ENCODE measurements at regions not wholly inside any gene's neighbourhood (a gene's known extent, or its start where the extent isn't known, plus 50 kb on each side); places are given as distances from the start of the nearest gene placed in this dataset.

DNA sequence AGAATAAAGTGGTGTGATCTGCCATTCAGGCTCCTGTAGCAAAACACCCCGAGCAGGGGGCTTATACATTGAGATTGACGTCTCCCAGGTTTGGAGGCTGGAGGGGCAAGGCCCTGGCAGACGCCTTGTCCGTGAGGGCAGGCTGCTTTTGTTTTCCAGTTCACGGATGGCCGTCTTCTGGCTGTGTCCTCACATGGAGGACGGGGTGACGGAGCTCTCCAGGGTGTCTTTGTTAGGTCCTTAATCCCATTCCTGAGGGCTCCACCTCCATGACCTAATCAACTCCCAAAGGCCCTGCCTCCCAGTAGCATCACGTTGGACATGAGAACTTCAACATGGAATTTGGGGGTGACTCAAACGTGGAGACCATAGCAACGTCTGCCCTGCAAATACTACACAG is 147.7 kb downstream of the KIF26A start:
- TF ChIP-seq ZNF501 (tag by site-specific recombination; IDR thresholded peaks at IDR 0.05) (no peak), REPIN1 (tag by site-specific recombination; IDR thresholded peaks at IDR 0.05; ENCODE audit: low read depth) (no peak), ZNF629 (tag by site-specific recombination; IDR thresholded peaks at IDR 0.05) (no peak), ZBTB8A (tag by site-specific recombination; IDR thresholded peaks at IDR 0.05) (no peak), ZNF10 (tag by site-specific recombination; IDR thresholded peaks at IDR 0.05) (no peak), KLF1 (tag by site-specific recombination; IDR thresholded peaks at IDR 0.05) (no peak), ZNF37A (tag by site-specific recombination; IDR thresholded peaks at IDR 0.05) (no peak), MYNN (tag by site-specific recombination; IDR thresholded peaks at IDR 0.05; ENCODE audit: borderline replicate concordance) (no peak), TCF7L2 (IDR thresholded peaks at IDR 0.05; ENCODE audit: borderline replicate concordance, low read depth, low read length) (no peak), ZNF660 (tag by site-specific recombination; IDR thresholded peaks at IDR 0.05) (no peak), ZNF221 (tag by site-specific recombination; IDR thresholded peaks at IDR 0.05; ENCODE audit: borderline replicate concordance) (no peak), ZNF394 (tag by site-specific recombination; IDR thresholded peaks at IDR 0.05; ENCODE audit: borderline replicate concordance) (no peak), ZNF157 (tag by site-specific recombination; IDR thresholded peaks at IDR 0.05) (no peak)
- TF ChIP-seq, protein P1, sequence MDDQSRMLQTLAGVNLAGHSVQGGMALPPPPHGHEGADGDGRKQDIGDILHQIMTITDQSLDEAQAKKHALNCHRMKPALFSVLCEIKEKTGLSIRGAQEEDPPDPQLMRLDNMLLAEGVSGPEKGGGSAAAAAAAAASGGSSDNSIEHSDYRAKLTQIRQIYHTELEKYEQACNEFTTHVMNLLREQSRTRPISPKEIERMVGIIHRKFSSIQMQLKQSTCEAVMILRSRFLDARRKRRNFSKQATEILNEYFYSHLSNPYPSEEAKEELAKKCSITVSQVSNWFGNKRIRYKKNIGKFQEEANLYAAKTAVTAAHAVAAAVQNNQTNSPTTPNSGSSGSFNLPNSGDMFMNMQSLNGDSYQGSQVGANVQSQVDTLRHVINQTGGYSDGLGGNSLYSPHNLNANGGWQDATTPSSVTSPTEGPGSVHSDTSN (CRISPR knock-in tag; IDR thresholded peaks at IDR 0.05) = no peak
- TF ChIP-seq, protein P2, sequence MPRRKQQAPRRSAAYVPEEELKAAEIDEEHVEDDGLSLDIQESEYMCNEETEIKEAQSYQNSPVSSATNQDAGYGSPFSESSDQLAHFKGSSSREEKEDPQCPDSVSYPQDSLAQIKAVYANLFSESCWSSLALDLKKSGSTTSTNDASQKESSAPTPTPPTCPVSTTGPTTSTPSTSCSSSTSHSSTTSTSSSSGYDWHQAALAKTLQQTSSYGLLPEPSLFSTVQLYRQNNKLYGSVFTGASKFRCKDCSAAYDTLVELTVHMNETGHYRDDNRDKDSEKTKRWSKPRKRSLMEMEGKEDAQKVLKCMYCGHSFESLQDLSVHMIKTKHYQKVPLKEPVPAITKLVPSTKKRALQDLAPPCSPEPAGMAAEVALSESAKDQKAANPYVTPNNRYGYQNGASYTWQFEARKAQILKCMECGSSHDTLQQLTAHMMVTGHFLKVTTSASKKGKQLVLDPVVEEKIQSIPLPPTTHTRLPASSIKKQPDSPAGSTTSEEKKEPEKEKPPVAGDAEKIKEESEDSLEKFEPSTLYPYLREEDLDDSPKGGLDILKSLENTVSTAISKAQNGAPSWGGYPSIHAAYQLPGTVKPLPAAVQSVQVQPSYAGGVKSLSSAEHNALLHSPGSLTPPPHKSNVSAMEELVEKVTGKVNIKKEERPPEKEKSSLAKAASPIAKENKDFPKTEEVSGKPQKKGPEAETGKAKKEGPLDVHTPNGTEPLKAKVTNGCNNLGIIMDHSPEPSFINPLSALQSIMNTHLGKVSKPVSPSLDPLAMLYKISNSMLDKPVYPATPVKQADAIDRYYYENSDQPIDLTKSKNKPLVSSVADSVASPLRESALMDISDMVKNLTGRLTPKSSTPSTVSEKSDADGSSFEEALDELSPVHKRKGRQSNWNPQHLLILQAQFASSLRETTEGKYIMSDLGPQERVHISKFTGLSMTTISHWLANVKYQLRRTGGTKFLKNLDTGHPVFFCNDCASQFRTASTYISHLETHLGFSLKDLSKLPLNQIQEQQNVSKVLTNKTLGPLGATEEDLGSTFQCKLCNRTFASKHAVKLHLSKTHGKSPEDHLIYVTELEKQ (tag by site-specific recombination; IDR thresholded peaks at IDR 0.05; ENCODE audit: borderline replicate concordance) = no peak
- TF ChIP-seq, protein P3, sequence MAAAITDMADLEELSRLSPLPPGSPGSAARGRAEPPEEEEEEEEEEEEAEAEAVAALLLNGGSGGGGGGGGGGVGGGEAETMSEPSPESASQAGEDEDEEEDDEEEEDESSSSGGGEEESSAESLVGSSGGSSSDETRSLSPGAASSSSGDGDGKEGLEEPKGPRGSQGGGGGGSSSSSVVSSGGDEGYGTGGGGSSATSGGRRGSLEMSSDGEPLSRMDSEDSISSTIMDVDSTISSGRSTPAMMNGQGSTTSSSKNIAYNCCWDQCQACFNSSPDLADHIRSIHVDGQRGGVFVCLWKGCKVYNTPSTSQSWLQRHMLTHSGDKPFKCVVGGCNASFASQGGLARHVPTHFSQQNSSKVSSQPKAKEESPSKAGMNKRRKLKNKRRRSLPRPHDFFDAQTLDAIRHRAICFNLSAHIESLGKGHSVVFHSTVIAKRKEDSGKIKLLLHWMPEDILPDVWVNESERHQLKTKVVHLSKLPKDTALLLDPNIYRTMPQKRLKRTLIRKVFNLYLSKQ (tag by site-specific recombination; IDR thresholded peaks at IDR 0.05; ENCODE audit: borderline replicate concordance) = no peak
- Histone ChIP-seq H3K36me3 (ENCODE audit: control insufficient read depth in 2 of 2, insufficient read depth in 1 of 2, low read length in 2 of 2) (no peaks in the 10 kb centered on the region), H3K27ac (ENCODE audit: extremely low read depth, low read depth, low read length) (no peak overlapping the region), H3K4me3 (ENCODE audit: low read depth, low read length) (no peak overlapping the region), H3K4me1 (ENCODE audit: control insufficient read depth, insufficient read depth, low read length) (no peaks in the 10 kb centered on the region), H3K9me3 (ENCODE audit: control insufficient read depth, insufficient read depth, low read depth, low read length) (no peaks in the 10 kb centered on the region)
- POLR2A ChIA-PET = no interaction called here
- CTCF ChIA-PET = no interaction called here

DNA sequence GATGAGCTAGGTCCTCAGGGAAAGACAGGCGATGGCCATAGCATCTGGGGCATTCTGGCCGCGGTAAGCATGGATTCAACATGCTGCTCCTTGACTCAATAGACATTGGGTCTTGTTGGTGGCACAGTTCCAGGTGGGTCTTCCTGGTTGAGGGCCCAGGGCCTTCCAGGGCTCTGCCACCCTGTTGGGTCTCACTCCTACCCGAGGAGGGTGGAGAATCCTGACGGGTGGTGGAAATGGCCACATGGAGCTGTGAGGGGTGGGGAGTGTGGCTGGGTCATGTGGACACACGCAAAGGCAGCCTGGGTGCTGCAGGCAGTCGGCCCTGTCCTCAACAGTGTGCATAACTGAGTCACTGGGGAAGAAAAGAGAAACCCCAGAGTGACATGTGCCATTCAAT is 148.1 kb downstream of the KIF26A start:
- Histone ChIP-seq H3K9me3 (ENCODE audit: control insufficient read depth, insufficient read depth, low read depth, low read length) (no peaks in the 10 kb centered on the region), H3K36me3 (ENCODE audit: control insufficient read depth in 2 of 2, insufficient read depth in 1 of 2, low read length in 2 of 2) (no peaks in the 10 kb centered on the region), H3K27ac (ENCODE audit: extremely low read depth, low read depth, low read length) (no peak overlapping the region), H3K4me3 (ENCODE audit: low read depth, low read length) (no peak overlapping the region), H3K4me1 (ENCODE audit: control insufficient read depth, insufficient read depth, low read length) (no peaks in the 10 kb centered on the region)
- POLR2A ChIA-PET = no interaction called here
- CTCF ChIA-PET = no interaction called here
- TF ChIP-seq ZNF37A (tag by site-specific recombination; IDR thresholded peaks at IDR 0.05) = no peak
- TF ChIP-seq ZSCAN16 (tag by site-specific recombination; IDR thresholded peaks at IDR 0.05) = no peak
- TF ChIP-seq ZNF658 (tag by site-specific recombination; IDR thresholded peaks at IDR 0.05) = no peak
- TF ChIP-seq, protein P4, sequence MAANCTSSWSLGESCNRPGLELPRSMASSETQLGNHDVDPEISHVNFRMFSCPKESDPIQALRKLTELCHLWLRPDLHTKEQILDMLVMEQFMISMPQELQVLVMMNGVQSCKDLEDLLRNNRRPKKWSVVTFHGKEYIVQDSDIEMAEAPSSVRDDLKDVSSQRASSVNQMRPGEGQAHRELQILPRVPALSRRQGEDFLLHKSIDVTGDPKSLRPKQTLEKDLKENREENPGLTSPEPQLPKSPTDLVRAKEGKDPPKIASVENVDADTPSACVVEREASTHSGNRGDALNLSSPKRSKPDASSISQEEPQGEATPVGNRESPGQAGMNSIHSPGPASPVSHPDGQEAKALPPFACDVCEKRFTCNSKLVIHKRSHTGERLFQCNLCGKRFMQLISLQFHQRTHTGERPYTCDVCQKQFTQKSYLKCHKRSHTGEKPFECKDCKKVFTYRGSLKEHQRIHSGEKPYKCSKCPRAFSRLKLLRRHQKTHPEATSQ (tag by site-specific recombination; IDR thresholded peaks at IDR 0.05) = no peak
- no peak for TF ChIP-seq ZNF670 (tag by site-specific recombination; IDR thresholded peaks at IDR 0.05; ENCODE audit: low read depth)
- no peak for TF ChIP-seq ZNF629 (tag by site-specific recombination; IDR thresholded peaks at IDR 0.05)
- TF ChIP-seq BCL11B (tag by site-specific recombination; IDR thresholded peaks at IDR 0.05; ENCODE audit: low read depth) = no peak
- no peak for TF ChIP-seq ZNF48 (tag by site-specific recombination; IDR thresholded peaks at IDR 0.05)
- TF ChIP-seq, protein P5, sequence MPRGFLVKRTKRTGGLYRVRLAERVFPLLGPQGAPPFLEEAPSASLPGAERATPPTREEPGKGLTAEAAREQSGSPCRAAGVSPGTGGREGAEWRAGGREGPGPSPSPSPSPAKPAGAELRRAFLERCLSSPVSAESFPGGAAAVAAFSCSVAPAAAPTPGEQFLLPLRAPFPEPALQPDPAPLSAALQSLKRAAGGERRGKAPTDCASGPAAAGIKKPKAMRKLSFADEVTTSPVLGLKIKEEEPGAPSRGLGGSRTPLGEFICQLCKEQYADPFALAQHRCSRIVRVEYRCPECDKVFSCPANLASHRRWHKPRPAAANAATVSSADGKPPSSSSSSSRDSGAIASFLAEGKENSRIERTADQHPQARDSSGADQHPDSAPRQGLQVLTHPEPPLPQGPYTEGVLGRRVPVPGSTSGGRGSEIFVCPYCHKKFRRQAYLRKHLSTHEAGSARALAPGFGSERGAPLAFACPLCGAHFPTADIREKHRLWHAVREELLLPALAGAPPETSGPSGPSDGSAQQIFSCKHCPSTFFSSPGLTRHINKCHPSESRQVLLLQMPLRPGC (tag by site-specific recombination; IDR thresholded peaks at IDR 0.05) = no peak
- TF ChIP-seq ZNF211 (tag by site-specific recombination; IDR thresholded peaks at IDR 0.05; ENCODE audit: low read depth) = no peak
- no peak for TF ChIP-seq ZSCAN30 (tag by site-specific recombination; IDR thresholded peaks at IDR 0.05)
- TF ChIP-seq GLI4 (tag by site-specific recombination; IDR thresholded peaks at IDR 0.05) = no peak
- no peak for TF ChIP-seq ZNF302 (tag by site-specific recombination; IDR thresholded peaks at IDR 0.05; ENCODE audit: low read depth)

Data from HEK293 (cell line).